CD8-positive, alpha-beta memory T cell (primary cell): ENCODE measurements at regions not wholly inside any gene's neighbourhood (a gene's known extent, or its start where the extent isn't known, plus 50 kb on each side); places are given as distances from the start of the nearest gene placed in this dataset.

Experiments used
- CTCF ChIA-PET: fragments of 350-600 bp; sonication (Branson Sonifier 250); formaldehyde crosslinking; loops from one replicate; lab custom pipeline; 2021; ENCODE audit warnings: antibody characterized with exemption; lab: Charles Lee
- POLR2A ChIA-PET: fragments of 350-600 bp; sonication (Branson Sonifier 250); formaldehyde crosslinking; loops from one replicate; lab custom pipeline; 2021; ENCODE audit warnings: antibody characterized with exemption; lab: Charles Lee
- DNase-seq, 5 donors: peaks; one replicate each; pipeline versions ENCODE4 v3.0.0 to v3.0.0-alpha.2; 2020 to 2022; ENCODE audit warnings: mixed read lengths in 1 of 5
- H3K27ac ChIP-seq: one replicate; pipeline ENCODE4 v1.7.0; 2013; ENCODE audit warnings: low read depth, mild to moderate bottlenecking, low read length, moderate library complexity
- H3K27me3 ChIP-seq: 2 replicates; pipeline ENCODE4 v1.7.0; 2013; ENCODE audit warnings: low read length, mild to moderate bottlenecking; ENCODE audit not compliant: insufficient read depth, poor library complexity, severe bottlenecking
- H3K36me3 ChIP-seq: 2 replicates; pipeline ENCODE4 v1.7.0; 2013; ENCODE audit warnings: mild to moderate bottlenecking, low read length, moderate library complexity; ENCODE audit not compliant: insufficient read depth
- H3K4me1 ChIP-seq: 2 replicates; pipeline ENCODE4 v1.7.0; 2013; ENCODE audit warnings: mild to moderate bottlenecking, low read length, moderate library complexity; ENCODE audit not compliant: insufficient read depth
- H3K4me3 ChIP-seq: 2 replicates; pipeline ENCODE4 v1.7.0; 2013; ENCODE audit warnings: mild to moderate bottlenecking, low read length
- H3K9me3 ChIP-seq: 2 replicates; pipeline ENCODE4 v1.7.0; 2013; ENCODE audit warnings: mild to moderate bottlenecking, low read length
- H3K27ac Mint-ChIP-seq, 8 donors: one replicate each; pipeline ENCODE4 v1.8.0; 2020 to 2021; ENCODE audit warnings: mixed read lengths in 8 of 8, mild to moderate bottlenecking in 6 of 8, inconsistent platforms in 3 of 8, moderate library complexity in 3 of 8
- H3K27me3 Mint-ChIP-seq, 2 donors: one replicate each; pipeline ENCODE4 v1.8.0; 2020 to 2021; ENCODE audit warnings: mixed read lengths in 2 of 2, mild to moderate bottlenecking in 1 of 2, moderate library complexity in 1 of 2
- H3K36me3 Mint-ChIP-seq, 3 donors: one replicate each; pipeline ENCODE4 v1.8.0; 2020 to 2021; ENCODE audit warnings: mixed read lengths in 3 of 3, inconsistent platforms in 1 of 3, mild to moderate bottlenecking in 1 of 3
- H3K4me1 Mint-ChIP-seq, 3 donors: one replicate each; pipeline ENCODE4 v1.8.0; 2020 to 2021; ENCODE audit warnings: mixed read lengths in 3 of 3, inconsistent platforms in 1 of 3, mild to moderate bottlenecking in 1 of 3
- H3K4me3 Mint-ChIP-seq, 7 donors: one replicate each; pipeline ENCODE4 v1.8.0; 2020 to 2021; ENCODE audit warnings: mixed read lengths in 7 of 7, mild to moderate bottlenecking in 6 of 7, moderate library complexity in 4 of 7, inconsistent platforms in 2 of 7
- H3K9me3 Mint-ChIP-seq, 5 donors: one replicate each; pipeline ENCODE4 v1.8.0; 2020 to 2022; ENCODE audit warnings: mixed read lengths in 5 of 5, mild to moderate bottlenecking in 3 of 5, moderate library complexity in 2 of 5, inconsistent platforms in 1 of 5

DNA sequence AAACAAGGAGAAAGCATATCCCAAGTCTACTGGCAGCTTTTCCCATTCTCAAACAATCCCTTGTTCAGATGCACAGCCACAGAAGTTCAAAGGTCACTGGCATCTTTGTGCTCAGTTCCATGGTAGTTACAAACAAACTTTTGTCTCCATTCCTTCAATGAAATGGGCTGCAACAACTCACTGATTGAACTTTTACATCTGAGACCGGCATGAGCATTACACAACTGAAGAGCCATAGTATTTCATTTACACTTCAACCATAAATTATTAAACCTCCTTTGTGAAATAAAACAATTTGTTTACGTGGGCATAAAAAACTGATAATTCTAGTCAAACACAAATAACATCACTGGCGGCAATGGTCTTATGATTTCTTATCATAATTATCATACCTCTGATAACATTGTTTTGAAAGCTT lies 67.8 kb upstream of the ARHGAP32 start:
- no peak overlapping the region for H3K27ac Mint-ChIP-seq
- H3K4me1 Mint-ChIP-seq = no peaks in the 10 kb centered on the region
- DNase-seq = no peak
- H3K27me3 Mint-ChIP-seq = peaks cover 0 to 2% of the 10 kb centered on the region in 2 donors
- peaks cover 0 to 5% (median 0%) of the 10 kb centered on the region in 5 donors for H3K9me3 Mint-ChIP-seq
- H3K4me3 ChIP-seq = no peak overlapping the region
- no peaks in the 10 kb centered on the region for H3K9me3 ChIP-seq
- H3K27ac ChIP-seq = no peak overlapping the region
- no peaks in the 10 kb centered on the region for H3K36me3 ChIP-seq
- no peaks in the 10 kb centered on the region for H3K27me3 ChIP-seq
- CTCF ChIA-PET = no interaction called here
- no peak overlapping the region for H3K4me3 Mint-ChIP-seq
- no peaks in the 10 kb centered on the region for H3K4me1 ChIP-seq
- POLR2A ChIA-PET = no interaction called here
- no peaks in the 10 kb centered on the region for H3K36me3 Mint-ChIP-seq

- no peaks in the 10 kb centered on the region for H3K36me3 ChIP-seq
- POLR2A ChIA-PET = no interaction called here
Measured at GRCh38 chr11:129258205-129258604, 66.1 kb upstream of the ARHGAP32 start.

DNA sequence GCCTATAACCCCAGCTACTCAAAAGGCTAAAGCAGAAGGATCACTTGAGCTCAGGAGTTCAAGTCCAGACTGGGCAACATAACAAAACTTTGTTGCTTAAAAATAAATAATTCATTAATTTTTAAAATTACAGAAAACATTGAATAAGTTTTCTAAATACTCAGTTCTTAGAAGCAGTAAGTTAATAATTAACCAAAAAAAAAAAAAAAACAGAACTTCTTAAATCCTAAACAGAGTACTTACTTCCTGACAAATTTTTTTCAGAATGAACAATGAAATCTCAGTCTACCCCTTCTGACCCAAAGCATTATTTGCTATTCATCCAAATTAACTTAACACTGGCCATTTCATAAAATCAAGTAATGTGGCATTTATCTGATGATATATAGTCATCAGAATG lies 65.4 kb upstream of the ARHGAP32 start:
- no peak overlapping the region for H3K27ac Mint-ChIP-seq
- H3K27me3 Mint-ChIP-seq = peaks cover 0 to 2% of the 10 kb centered on the region in 2 donors

More at GRCh38 chr11:129258205-129258604, 66.1 kb upstream of the ARHGAP32 start:
- Mint-ChIP-seq H3K36me3 (no peaks in the 10 kb centered on the region), H3K4me3 (no peak overlapping the region), H3K9me3 (peaks cover 0 to 5% (median 0%) of the 10 kb centered on the region in 5 donors), H3K4me1 (no peaks in the 10 kb centered on the region), H3K27me3 (peaks cover 0 to 2% of the 10 kb centered on the region in 2 donors), H3K27ac (no peak overlapping the region)
- DNase-seq = no peak
- no peaks in the 10 kb centered on the region for H3K9me3 ChIP-seq
- H3K27me3 ChIP-seq = no peaks in the 10 kb centered on the region
- H3K27ac ChIP-seq = no peak overlapping the region
- no peaks in the 10 kb centered on the region for H3K4me1 ChIP-seq
- no peak overlapping the region for H3K4me3 ChIP-seq
- CTCF ChIA-PET = no interaction called here

GRCh38 chr11:129252621-129253020 lies 60.5 kb upstream of the ARHGAP32 start:
- H3K4me1 ChIP-seq = peaks cover 2% of the 10 kb centered on the region
- CTCF ChIA-PET = no interaction called here
- no peaks in the 10 kb centered on the region for H3K9me3 ChIP-seq
- no peak for DNase-seq
- peaks cover 0 to 5% (median 0%) of the 10 kb centered on the region in 5 donors for H3K9me3 Mint-ChIP-seq
- no peaks in the 10 kb centered on the region for H3K36me3 Mint-ChIP-seq
- no peak overlapping the region for H3K4me3 Mint-ChIP-seq
- POLR2A ChIA-PET = no interaction called here
- H3K27ac Mint-ChIP-seq = no peak overlapping the region
- H3K36me3 ChIP-seq = no peaks in the 10 kb centered on the region
- no peaks in the 10 kb centered on the region for H3K27me3 ChIP-seq
- H3K27me3 Mint-ChIP-seq = peaks cover 0 to 2% of the 10 kb centered on the region in 2 donors
- H3K4me1 Mint-ChIP-seq = no peaks in the 10 kb centered on the region
- H3K27ac ChIP-seq = no peak overlapping the region
- H3K4me3 ChIP-seq = no peak overlapping the region

More for the DNA sequence above, 65.4 kb upstream of the ARHGAP32 start:
- peaks cover 0 to 5% (median 0%) of the 10 kb centered on the region in 5 donors for H3K9me3 Mint-ChIP-seq
- no peak for DNase-seq
- Histone ChIP-seq H3K4me3 (no peak overlapping the region), H3K9me3 (no peaks in the 10 kb centered on the region), H3K36me3 (no peaks in the 10 kb centered on the region), H3K27ac (no peak overlapping the region), H3K27me3 (no peaks in the 10 kb centered on the region), H3K4me1 (no peaks in the 10 kb centered on the region)
- H3K4me1 Mint-ChIP-seq = no peaks in the 10 kb centered on the region
- H3K36me3 Mint-ChIP-seq = no peaks in the 10 kb centered on the region
- H3K4me3 Mint-ChIP-seq = no peak overlapping the region
- CTCF ChIA-PET = no interaction called here
- POLR2A ChIA-PET = no interaction called here

- Histone ChIP-seq H3K27ac (no peak overlapping the region), H3K4me3 (no peak overlapping the region), H3K36me3 (no peaks in the 10 kb centered on the region), H3K4me1 (peaks cover 10% of the 10 kb centered on the region), H3K27me3 (no peaks in the 10 kb centered on the region), H3K9me3 (no peaks in the 10 kb centered on the region)
- peaks cover 2 to 9% (median 4%) of the 10 kb centered on the region in 3 donors for H3K4me1 Mint-ChIP-seq
- H3K4me3 Mint-ChIP-seq = no peak overlapping the region
- no peak overlapping the region for H3K27ac Mint-ChIP-seq
- POLR2A ChIA-PET = interaction anchor here (0.7 kb wide), 1 partner anchor 38 kb away, joined by 4 read pairs; no protein-coding TSS in a partner anchor
- DNase-seq = no peak
- H3K27me3 Mint-ChIP-seq = peaks cover 0 to 2% of the 10 kb centered on the region in 2 donors
- no peaks in the 10 kb centered on the region for H3K36me3 Mint-ChIP-seq
- H3K9me3 Mint-ChIP-seq = peaks cover 0 to 7% (median 0%) of the 10 kb centered on the region in 5 donors
- CTCF ChIA-PET = no interaction called here
Measured at GRCh38 chr11:129251067-129251466, 58.9 kb upstream of the ARHGAP32 start.

- Mint-ChIP-seq H3K4me1 (peaks cover 2 to 9% (median 4%) of the 10 kb centered on the region in 3 donors), H3K36me3 (no peaks in the 10 kb centered on the region), H3K4me3 (no peak overlapping the region), H3K9me3 (peaks cover 0 to 7% (median 0%) of the 10 kb centered on the region in 5 donors), H3K27ac (no peak overlapping the region), H3K27me3 (peaks cover 0 to 2% of the 10 kb centered on the region in 2 donors)
- no peak overlapping the region for H3K27ac ChIP-seq
- ChIA-PET CTCF (no interaction called here), POLR2A (no interaction called here)
- H3K27me3 ChIP-seq = no peaks in the 10 kb centered on the region
- H3K36me3 ChIP-seq = no peaks in the 10 kb centered on the region
- H3K4me3 ChIP-seq = no peak overlapping the region
- peaks cover 10% of the 10 kb centered on the region for H3K4me1 ChIP-seq
- H3K9me3 ChIP-seq = no peaks in the 10 kb centered on the region
- no peak for DNase-seq
Measured at GRCh38 chr11:129249923-129250322, 57.8 kb upstream of the ARHGAP32 start.

GRCh38 chr11:129249351-129249750 lies 57.2 kb upstream of the ARHGAP32 start:
- CTCF ChIA-PET = no interaction called here
- peaks cover 0 to 2% of the 10 kb centered on the region in 2 donors for H3K27me3 Mint-ChIP-seq

GRCh38 chr11:129248618-129249017 lies 56.5 kb upstream of the ARHGAP32 start:
- ChIA-PET CTCF (no interaction called here), POLR2A (no interaction called here)
- no peak overlapping the region for H3K27ac Mint-ChIP-seq

More at GRCh38 chr11:129249351-129249750, 57.2 kb upstream of the ARHGAP32 start:
- H3K9me3 Mint-ChIP-seq = peaks cover 0 to 7% (median 0%) of the 10 kb centered on the region in 5 donors
- no peak overlapping the region for H3K4me3 Mint-ChIP-seq
- H3K9me3 ChIP-seq = no peaks in the 10 kb centered on the region
- H3K4me3 ChIP-seq = no peak overlapping the region
- peaks cover 10% of the 10 kb centered on the region for H3K4me1 ChIP-seq
- no peaks in the 10 kb centered on the region for H3K27me3 ChIP-seq
- H3K4me1 Mint-ChIP-seq = peaks cover 2 to 9% (median 4%) of the 10 kb centered on the region in 3 donors
- H3K36me3 ChIP-seq = no peaks in the 10 kb centered on the region
- DNase-seq = no peak
- POLR2A ChIA-PET = no interaction called here
- H3K36me3 Mint-ChIP-seq = no peaks in the 10 kb centered on the region
- H3K27ac Mint-ChIP-seq = no peak overlapping the region
- no peak overlapping the region for H3K27ac ChIP-seq

More at GRCh38 chr11:129248618-129249017, 56.5 kb upstream of the ARHGAP32 start:
- peaks cover 10% of the 10 kb centered on the region for H3K4me1 ChIP-seq
- no peak overlapping the region for H3K27ac ChIP-seq
- peaks cover 0 to 2% of the 10 kb centered on the region in 2 donors for H3K27me3 Mint-ChIP-seq
- peaks cover 2 to 9% (median 4%) of the 10 kb centered on the region in 3 donors for H3K4me1 Mint-ChIP-seq
- no peaks in the 10 kb centered on the region for H3K9me3 ChIP-seq
- no peak overlapping the region for H3K4me3 ChIP-seq
- no peaks in the 10 kb centered on the region for H3K27me3 ChIP-seq
- peaks cover 0 to 7% (median 0%) of the 10 kb centered on the region in 5 donors for H3K9me3 Mint-ChIP-seq
- no peaks in the 10 kb centered on the region for H3K36me3 ChIP-seq
- no peaks in the 10 kb centered on the region for H3K36me3 Mint-ChIP-seq
- DNase-seq = no peak
- H3K4me3 Mint-ChIP-seq = no peak overlapping the region
